Stimulated activated CD8-positive, alpha-beta memory T cell treated with anti-CD3 and anti-CD28 coated beads, Interleukin-7, amount 100 ng/mL, for 48 hours (primary cell): ENCODE measurements at regions not wholly inside any gene's neighbourhood (a gene's known extent, or its start where the extent isn't known, plus 50 kb on each side); places are given as distances from the start of the nearest gene placed in this dataset.
"Not testable (repeated sequence)": the region's sequence is repeated elsewhere in the genome, so short reads cannot be mapped to it uniquely, and the experiment has no call there.

Experiments used
- DNase-seq, 2 donors: peaks; one replicate each; pipeline ENCODE4 v3.0.0-alpha.2; 2020; ENCODE audit warnings: low read depth in 1 of 2; ENCODE audit errors: extremely low read depth in 1 of 2

DNA sequence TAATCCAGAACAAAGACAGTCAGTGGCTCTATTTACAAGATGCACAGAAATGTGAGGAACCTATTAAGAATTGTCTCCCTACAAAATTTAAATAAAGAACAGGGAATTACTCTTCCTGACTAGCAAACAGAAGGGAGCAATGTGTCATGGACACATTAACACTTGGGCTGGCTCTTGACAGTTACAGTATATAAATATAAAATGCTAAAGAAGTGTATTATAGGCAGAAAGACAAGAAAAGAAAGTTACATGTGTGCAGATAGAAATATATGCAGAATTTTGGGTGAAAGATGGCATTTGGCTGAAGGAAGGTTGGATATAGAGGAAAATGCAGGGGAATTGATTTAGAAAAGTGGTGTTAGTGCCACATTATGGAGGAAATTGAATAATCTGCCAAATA lies 2257.1 kb upstream of the ACO1 start:
- DNase-seq = no peak

DNA sequence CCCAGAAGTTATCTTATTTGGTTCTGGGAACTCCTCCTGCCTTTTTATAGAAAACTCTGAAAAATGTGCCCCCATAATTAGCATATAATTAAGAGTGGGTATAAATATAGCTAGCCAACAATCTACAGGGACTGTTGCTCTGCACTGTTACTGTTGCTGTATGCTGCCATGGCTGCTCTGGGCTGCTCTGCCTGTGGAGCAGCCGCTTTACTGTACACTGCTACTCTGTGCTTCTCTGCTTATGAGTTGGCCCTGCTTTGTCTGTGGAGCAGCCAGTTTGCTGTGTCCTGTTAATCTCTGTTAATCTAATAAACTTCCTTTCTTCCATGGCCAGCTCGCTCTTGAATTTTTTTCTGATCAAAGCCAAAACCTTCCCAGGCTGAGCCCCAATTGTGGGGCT lies 2244.0 kb upstream of the ACO1 start:
- no peak for DNase-seq

DNA sequence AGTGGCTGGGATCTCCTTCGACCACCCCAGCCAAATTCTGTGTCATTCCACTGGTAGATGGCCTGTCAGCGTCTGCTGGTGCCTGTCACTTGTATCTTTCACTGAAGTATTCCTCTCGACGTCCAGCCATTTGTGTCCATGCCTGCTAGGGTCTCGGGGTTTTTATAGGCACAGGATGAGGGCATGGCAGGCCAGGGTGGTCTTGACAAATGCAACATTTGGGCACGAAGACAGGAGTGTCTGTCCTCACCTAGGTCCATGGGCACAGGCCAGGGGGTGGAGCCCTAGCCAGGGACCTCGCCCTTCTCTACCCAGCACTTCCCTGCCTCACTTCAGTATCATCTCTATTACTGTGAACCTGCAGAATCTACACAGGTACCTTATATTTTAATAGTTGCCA lies 2223.9 kb upstream of the ACO1 start:
- no peak for DNase-seq

DNA sequence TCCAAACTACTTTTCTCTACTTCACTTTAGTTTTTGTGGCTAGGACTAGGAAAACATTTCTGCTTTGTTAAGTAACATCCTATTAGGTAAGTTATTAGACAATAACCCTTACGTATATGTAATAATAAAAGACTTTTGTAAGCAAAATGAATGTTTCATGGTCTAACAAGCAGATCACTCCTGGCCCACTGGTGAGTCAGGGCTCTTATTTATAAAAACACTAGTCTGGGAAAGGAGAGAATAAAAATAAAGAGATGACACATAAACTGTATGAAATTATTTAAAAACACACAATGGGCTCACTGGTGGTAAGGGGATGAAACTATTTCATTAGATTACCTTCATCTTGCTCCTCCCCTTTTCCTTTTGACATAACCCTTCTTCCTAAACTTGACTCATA lies 2212.2 kb upstream of the ACO1 start:
- no peak for DNase-seq

DNA sequence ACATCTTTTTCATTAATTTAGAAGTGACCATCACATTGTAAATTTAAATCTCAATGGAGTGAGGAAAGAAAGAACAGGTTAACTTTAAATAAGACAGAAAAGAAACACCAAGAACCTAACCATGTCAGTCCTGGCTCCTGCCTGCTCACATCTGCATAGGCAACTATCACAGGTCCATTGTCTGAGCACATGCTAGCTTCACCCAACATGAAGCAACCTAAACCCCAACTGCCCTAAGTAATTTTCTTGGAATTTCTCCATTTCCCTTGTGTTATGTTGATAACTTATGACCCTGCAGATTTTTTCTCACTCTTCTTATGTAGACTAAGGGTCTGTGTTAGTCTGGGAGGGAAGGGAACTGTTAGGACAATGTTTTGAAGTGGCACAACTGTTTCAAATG lies 2205.8 kb upstream of the ACO1 start:
- no peak for DNase-seq

DNA sequence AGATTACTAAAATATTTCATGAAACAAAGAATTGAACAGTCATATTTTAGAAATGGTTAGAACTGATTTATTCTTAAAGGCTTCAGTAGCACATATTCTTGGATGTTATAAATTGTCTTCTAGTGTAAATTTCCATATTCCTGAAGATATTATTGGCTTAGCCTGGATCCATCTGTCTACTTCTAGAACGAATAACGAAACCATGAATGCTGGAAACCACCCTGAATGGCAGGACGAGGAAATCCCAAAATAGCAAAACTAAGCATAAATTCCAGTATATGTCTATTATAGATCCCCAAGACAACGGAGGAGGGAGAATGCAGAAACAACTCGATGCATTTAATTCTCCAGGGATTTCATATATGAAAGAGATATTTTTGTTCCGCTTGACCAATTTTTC lies 2191.0 kb upstream of the ACO1 start:
- no peak for DNase-seq

DNA sequence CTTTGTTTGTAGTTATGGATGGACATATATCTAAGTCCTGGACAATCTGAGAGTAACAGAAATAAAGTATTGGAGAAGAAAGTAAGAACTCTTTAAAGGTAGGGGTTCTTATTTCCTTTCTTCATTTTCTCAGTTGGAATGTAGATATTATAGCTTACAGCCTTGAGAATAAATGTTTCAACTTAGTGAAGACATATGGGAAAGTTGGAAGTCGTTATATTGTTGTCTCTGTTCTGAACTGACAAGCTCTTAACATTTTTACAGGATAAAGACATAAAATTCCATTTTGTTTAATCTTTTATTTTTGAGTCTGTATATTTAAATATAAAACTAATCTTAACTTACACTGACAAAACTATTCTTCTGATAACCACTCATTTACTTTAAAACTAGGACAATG lies 2187.5 kb upstream of the ACO1 start:
- no peak for DNase-seq

DNA sequence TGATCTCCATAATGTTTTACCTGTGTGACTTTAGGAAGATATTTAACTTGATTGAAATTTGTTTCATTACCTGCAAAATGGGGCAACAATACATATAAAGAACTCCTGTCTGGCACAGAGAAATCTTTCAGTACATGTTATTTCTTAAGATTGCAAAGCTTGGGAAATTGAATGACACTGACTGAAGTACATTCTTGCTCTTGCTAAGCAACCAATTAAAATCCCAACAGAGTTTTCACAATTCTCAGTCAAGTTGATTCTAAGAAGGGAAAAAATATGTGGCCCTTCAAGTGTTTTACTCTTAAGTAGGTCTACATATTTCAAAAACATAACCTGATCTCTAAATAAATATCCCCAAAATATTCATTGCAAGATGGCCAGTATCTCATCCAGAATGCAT lies 2187.0 kb upstream of the ACO1 start:
- no peak for DNase-seq

DNA sequence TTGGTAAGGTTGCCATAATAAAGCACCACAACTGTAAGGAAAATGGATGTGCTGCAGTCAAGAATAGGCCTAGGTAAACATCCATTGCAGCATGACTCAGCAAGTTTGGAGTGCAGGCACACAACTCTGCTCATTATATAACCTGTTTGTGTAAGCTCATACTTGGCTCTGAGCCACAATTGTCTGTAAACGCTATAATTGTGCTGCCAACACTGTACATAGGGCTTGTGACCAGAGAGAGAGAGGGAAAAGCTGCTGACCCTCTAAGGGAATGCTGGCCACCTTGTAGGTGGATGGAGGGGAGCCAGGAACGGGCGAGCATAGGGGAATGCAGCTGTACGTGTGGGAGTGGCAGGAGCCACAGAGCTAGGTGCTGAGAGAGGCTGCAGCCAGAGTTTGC lies 2186.5 kb upstream of the ACO1 start:
- DNase-seq = no peak

DNA sequence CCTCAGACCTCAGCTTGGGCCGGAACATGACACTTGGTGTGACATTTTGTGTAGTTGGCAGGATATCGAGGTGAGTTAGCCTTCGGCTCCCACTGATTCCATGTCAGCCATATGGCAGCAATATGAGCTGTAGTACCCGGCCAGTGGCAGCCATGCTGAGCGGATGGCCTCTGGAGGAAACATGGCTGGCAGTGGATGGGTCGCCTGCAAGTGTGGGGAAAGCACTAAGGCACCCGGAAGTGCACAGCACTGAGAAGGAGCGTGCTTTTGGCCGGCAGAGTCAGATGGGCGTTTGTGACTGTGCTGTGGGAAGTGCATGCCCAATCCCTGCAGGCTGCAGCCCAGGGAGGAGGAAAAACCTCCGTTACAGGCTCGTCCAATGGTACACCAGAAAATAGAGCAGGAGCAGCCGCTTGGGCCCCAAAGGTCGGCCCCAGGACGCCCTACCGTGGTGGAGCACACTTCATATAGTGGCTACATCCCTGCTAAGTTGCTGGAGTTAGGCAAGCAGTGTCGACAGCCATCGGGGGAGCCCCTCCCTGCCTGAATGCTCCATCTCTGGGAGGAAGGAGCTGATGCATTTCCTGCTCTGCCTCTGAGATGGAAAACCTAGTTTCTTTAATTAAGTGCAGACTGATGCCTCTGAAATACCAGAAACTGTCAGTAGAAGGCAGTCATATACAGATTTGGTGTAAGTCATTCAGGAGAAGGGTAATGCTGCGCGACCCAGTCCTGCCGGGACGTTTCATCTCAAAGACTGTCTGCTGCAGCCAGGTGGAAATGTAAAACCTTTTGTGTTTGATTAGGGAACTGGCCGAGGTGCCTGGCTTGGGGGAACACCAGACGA lies 2185.8 kb upstream of the ACO1 start:
- no peak for DNase-seq

DNA sequence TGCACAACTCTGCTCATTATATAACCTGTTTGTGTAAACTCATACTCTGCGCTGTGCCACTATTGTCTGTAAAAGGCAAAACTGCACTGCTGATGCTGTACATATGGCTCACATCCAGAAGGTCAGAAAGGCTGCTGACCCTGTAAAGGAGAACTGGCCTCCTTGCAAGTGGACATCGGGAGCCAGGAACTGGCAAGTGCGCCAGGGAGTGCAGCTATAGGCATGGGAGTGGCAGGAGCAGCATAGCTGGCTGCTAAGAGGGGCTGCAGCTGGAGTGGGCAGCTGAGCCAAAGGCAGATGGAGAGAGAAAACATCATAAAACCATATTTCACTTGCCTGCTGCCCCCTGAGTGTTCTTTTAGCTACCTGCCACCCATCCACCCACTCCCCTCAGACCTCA lies 2183.4 kb upstream of the ACO1 start:
- no peak for DNase-seq

DNA sequence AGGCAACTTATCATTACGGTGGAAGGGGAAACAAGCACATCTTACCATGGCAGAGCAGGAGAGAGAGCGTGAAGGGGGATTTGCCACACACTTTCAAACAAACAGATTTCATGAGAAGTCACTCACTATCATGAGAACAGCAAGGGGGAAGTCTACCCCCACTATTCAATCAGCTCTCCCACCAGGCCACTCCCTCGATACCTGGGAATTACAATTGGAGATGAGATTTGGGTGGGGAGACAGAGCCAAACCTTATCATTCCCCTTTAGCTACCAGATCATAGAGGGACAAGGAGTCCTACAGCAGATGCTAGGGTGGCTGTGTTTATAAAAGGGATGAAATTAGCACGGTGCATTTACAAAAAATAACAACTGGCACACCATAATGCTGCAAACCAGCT lies 2149.4 kb upstream of the ACO1 start:
- DNase-seq = no peak

DNA sequence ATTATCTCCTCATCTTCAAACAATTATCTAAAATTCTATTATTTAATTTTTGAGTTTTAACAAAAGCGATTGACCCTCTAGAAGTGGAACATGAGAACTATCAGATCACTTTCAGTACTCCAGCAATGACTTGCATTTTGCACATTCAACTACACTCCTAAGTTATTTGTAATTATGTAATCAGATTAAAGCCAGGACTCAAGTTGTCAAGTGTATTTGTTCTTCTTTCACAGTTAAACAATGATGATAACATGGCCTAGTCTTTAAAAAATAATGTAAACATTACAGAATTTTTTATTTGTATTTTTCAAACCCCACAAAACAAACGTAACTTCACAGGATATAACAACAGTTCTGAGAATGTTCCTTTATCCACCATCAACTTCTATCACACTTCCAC lies 2148.9 kb upstream of the ACO1 start:
- DNase-seq = no peak

DNA sequence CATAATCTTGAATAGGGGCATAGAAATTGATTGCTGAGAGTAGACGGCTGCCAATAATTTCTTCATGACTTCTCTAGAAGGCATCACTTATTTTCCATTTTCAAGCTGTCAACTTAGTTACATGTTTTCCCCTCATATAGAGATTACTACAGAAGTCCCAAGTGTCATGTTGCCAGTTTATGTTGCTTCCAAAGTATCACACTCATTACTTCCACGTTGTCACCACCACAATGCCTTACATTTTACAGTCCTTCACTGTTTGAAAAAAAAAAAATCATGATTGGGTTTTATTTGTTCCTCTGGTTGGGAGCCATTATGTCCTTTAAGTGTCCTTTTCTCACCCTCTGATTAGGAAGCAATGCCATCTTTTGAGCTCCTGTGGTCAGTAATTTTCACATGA lies 2144.6 kb upstream of the ACO1 start:
- DNase-seq = no peak

DNA sequence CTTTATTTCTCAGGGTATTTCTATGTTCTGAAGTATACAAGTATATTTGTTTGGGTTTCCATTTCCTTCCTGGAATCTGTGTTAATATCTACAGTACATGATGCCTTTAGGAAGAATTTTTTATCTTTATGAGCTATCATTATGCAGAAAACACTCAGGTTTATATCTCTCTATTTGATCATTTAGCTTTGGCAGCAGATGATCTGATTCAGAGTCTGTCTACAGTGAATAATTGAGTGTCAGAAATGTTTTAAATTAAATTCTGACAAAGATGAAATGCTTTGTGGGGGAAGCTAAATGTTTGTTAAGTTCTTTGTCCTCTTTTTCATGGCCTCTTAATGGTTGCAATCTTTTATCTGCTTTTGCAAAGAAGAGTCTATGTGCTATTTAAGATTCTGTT lies 2141.0 kb upstream of the ACO1 start:
- no peak for DNase-seq

DNA sequence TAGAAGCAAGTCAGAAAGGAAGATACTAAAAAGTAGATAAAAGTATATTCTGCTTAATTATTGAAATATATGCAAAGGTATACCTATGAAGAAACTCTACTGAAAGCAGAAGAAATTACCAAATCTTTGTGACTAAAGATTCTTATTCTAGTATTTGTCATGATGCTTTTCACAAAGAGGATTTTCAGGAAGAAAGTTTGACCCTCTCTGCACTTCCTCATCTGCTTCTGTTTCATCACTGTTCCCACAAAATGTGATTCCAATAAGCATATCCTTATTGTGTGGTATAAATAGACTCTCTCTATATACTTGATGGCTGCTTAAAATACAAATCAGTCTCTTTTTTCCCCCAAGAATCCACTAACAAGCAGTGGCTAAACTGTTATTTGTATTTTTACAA lies 2139.6 kb upstream of the ACO1 start:
- no peak for DNase-seq

DNA sequence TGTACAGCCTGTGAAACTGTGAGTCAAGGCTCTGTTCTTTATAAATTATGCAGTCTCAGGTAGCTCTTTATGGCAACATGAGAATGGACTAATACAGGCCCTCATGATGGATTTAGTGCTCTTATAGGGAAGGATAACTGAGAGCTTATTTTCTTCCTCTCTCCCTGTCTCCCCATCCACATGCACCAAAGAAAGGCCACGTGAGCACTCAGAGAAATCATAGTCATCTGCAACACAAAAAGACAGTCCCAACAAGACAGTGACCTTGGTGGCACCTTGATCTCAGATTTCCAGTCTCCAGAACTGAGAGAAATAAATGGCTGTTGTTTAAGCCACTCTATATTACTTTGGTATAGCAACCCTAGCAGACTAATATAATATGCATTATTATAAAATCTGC lies 2133.6 kb upstream of the ACO1 start:
- no peak for DNase-seq

DNA sequence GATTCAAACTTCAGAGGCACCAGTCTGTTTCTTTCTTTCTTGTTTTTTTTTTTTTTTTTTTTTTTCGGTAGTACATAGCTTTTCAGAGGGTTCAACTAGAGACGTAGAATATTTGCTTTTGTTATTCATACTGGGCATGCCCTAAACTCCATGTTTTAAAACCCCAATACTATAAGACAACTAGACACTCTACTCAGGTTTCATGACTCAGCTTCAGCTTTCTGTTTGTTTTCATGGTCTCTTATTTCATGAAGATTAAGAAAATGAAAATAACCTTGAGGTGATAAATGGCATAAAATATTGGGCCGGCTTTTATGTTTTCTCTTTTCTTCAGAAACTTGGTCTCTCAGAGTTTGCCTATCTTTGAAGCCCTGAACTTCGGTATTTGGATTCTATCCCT lies 2126.3 kb upstream of the ACO1 start:
- no peak for DNase-seq

DNA sequence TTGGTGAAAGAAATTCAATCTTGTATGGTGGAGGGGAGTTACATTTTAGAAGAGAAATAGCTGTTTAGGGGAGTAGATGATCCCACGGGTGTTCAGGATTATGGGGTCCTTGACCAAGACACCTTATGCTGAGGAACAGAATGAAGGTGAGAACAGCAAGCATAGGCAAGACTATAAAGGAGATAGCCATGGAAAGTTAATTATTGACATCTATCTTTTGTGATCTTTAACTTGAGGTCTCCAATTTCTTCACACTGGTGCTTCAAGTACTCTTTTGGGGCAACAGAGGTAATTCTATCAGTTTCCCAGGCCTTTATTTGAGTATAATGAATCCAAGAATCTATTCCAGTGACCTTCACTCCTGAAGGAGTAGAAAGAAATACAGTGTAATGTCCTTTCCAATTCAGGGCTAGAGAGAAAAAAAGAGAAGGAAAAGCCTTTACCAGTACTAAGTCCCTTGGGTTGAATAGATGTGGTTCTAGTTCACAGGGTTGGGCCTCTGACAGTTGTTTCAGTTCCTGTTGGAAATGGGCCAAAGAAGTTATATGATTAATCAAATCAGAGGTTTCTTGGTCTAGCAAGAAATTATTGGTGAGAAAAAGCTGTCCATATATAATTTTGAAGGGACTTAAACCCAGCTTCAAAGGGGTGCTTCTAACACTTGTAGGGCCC lies 2104.1 kb upstream of the ACO1 start:
- no peak for DNase-seq

DNA sequence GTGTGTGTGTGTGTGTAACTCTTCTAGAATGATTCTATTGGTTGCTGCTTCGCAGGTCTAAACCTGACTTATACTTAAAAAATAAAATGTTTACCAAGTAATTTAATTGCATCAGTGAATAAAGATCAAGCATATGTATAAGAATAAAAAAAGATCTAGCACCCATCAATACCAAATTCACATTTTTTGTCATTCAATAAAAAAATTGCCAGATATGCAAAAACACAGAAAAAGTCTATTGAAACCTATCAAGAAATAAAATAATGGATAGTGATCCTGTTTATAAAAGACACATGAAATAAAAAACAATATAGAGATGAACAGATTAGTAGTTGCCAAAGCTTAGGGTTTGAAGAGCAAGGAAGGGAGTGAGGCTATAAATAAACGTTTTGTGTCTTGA lies 2095.0 kb upstream of the ACO1 start:
- no peak for DNase-seq

DNA sequence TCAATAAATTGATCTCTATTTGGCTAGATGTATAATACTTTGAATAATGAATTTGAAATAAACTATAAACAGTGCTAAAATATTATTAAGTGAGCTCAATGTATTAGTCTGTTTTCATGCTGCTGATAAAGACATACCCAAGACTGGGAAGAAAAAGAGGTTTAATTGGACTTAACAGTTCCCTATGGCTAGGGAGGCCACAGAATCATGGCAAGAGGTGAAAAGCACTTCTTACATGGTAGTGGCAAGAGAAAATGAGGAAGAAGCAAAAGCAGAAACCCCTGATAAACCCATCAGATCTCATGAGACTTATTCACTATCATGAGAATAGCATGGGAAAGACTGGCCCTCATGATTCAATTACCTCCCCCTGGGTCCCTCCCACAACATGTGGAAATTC lies 2092.4 kb upstream of the ACO1 start:
- DNase-seq = not testable (repeated sequence)

DNA sequence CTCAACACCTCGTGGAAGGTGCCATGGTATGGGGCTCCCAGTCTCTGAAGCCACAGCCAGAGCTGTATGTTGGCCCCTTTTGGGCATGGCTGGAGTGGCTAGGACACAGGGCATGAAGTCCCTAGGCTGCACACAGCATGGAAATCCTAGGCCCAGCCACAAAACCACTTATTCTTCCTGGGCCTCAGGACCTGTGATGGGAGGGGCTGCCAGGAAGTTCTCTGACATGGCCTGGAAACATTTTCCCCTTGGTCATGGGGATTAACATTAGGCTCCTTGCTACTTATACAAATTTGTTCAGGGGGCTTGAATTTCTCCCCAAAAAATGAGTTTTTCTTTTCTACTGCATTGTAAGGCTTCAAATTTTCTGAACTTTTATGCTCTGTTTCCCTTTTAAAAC lies 2091.2 kb upstream of the ACO1 start:
- no peak for DNase-seq
